ENCODE measurements at regions not wholly inside any gene's neighbourhood (a gene's known extent, or its start where the extent isn't known, plus 50 kb on each side); places are given as distances from the start of the nearest gene placed in this dataset.

- H3K4me3 ChIP-seq = no peak overlapping the region
- H3K27ac ChIP-seq = no peak overlapping the region
Measured at GRCh38 chr1:198893763-198894444, 255.1 kb downstream of the PTPRC start.

- no peak overlapping the region for H3K27ac ChIP-seq
- no peak overlapping the region for H3K4me3 ChIP-seq
Measured at GRCh38 chr1:198901266-198901665, 262.4 kb downstream of the PTPRC start.

- H3K4me3 ChIP-seq = no peak overlapping the region
- peak overlapping the region in 4 of 21 experiments; percentile 9 to 52 (median 23) for H3K27ac ChIP-seq
Measured at GRCh38 chr1:198902655-198903054, 263.8 kb downstream of the PTPRC start.

- Histone ChIP-seq H3K4me3 (no peak overlapping the region), H3K27ac (peak overlapping the region in 5 of 21 experiments; percentile 9 to 52 (median 26))
Measured at GRCh38 chr1:198903203-198903602, 264.4 kb downstream of the PTPRC start.

- no peak overlapping the region for H3K4me3 ChIP-seq
- H3K27ac ChIP-seq = peak overlapping the region in 5 of 21 experiments; percentile 9 to 70 (median 25)
Measured at GRCh38 chr1:198903621-198904020, 264.8 kb downstream of the PTPRC start.

- H3K4me3 ChIP-seq = no peak overlapping the region
- H3K27ac ChIP-seq = peak overlapping the region in 7 of 21 experiments; percentile 9 to 70 (median 25)
Measured at GRCh38 chr1:198904321-198904720, 265.5 kb downstream of the PTPRC start.

GRCh38 chr1:198906739-198907422 is 268.0 kb downstream of the PTPRC start:
- Histone ChIP-seq H3K4me3 (no peak overlapping the region), H3K27ac (peak overlapping the region in 1 of 21 experiments; percentile 10)

- Histone ChIP-seq H3K27ac (no peak overlapping the region), H3K4me3 (no peak overlapping the region)
Measured at GRCh38 chr1:198907423-198907746, 268.5 kb downstream of the PTPRC start.

GRCh38 chr1:198908995-198909394 is 270.2 kb downstream of the PTPRC start:
- Histone ChIP-seq H3K27ac (no peak overlapping the region), H3K4me3 (no peak overlapping the region)

- no peak overlapping the region for H3K4me3 ChIP-seq
- no peak overlapping the region for H3K27ac ChIP-seq
Measured at GRCh38 chr1:198909973-198910372, 271.1 kb downstream of the PTPRC start.

- no peak overlapping the region for H3K4me3 ChIP-seq
Measured at GRCh38 chr1:198910816-198911215, 272.0 kb downstream of the PTPRC start.

GRCh38 chr1:198912046-198912445 is 273.2 kb downstream of the PTPRC start:
- Histone ChIP-seq H3K27ac (no peak overlapping the region), H3K4me3 (no peak overlapping the region)

More at GRCh38 chr1:198910816-198911215, 272.0 kb downstream of the PTPRC start:
- H3K27ac ChIP-seq = no peak overlapping the region

GRCh38 chr1:198913667-198914066 is 274.8 kb downstream of the PTPRC start:
- Histone ChIP-seq H3K27ac (no peak overlapping the region), H3K4me3 (no peak overlapping the region)

GRCh38 chr1:198915327-198916231 is 276.7 kb downstream of the PTPRC start:
- H3K27ac ChIP-seq = no peak overlapping the region

GRCh38 chr1:198917226-198917625 is 278.4 kb downstream of the PTPRC start:
- Histone ChIP-seq H3K27ac (no peak overlapping the region), H3K4me3 (no peak overlapping the region)

More at GRCh38 chr1:198915327-198916231, 276.7 kb downstream of the PTPRC start:
- H3K4me3 ChIP-seq = no peak overlapping the region

- no peak overlapping the region for H3K27ac ChIP-seq
- no peak overlapping the region for H3K4me3 ChIP-seq
Measured at GRCh38 chr1:198918920-198919319, 280.1 kb downstream of the PTPRC start.

- no peak overlapping the region for H3K4me3 ChIP-seq
- peak overlapping the region in 5 of 21 experiments; percentile 4 to 51 (median 11) for H3K27ac ChIP-seq
Measured at GRCh38 chr1:198919667-198920398, 281.0 kb downstream of the PTPRC start.

GRCh38 chr1:198922638-198923430 is 284.0 kb downstream of the PTPRC start:
- Histone ChIP-seq H3K4me3 (no peak overlapping the region), H3K27ac (peak overlapping the region in 5 of 21 experiments; percentile 23 to 58 (median 44))

GRCh38 chr1:198923993-198924392 is 285.2 kb downstream of the PTPRC start:
- peak overlapping the region in 3 of 21 experiments; percentile 13 to 44 (median 27) for H3K27ac ChIP-seq

More at GRCh38 chr1:198923993-198924392, 285.2 kb downstream of the PTPRC start:
- no peak overlapping the region for H3K4me3 ChIP-seq
